Suppressor macrophage (primary cell): ENCODE measurements at regions not wholly inside any gene's neighbourhood (a gene's known extent, or its start where the extent isn't known, plus 50 kb on each side); places are given as distances from the start of the nearest gene placed in this dataset.
"Not testable (repeated sequence)": the region's sequence is repeated elsewhere in the genome, so short reads cannot be mapped to it uniquely, and the experiment has no call there.

Experiments used
- DNase-seq, 4 experiments: peaks; one replicate each; pipeline ENCODE4 v3.0.0-alpha.2; 2020 to 2022

DNA sequence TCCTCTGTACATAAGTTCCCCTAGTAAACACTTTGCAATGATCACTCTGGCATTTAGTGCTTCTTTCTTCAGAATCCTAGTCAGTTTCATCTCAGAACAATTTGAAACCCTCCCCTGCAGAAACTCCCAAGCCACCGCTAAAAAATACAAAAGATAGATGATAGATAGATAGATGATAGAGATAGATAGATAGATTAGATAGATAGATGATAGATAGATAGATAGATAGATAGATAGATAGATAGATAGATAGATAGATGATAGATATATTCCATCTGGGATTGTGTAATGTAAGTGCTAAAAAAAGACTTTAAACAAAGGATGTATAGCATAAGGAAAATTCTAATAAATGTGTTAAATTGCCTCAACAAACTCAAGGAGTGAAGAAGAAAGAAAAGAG is 212.6 kb upstream of the POGK start:
- no peak for DNase-seq

DNA sequence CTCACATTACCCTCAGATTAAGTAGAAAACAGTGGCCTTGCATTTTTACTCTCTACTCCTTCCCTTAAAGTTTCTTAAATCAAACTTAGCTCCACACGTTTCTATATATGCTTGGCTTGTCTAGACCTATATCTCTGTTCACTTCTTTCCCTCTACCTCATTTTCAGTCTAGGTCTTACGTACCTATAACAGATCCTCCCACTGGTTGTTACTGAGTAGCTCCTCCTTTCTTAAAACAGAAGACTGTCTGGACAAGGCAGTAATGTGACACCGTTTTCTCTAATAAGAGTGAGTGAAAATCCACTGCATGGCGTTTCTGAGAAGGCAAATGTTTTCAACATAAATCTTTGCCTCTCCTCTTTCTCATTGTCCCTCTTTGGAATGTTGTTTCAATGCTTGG is 211.7 kb upstream of the POGK start:
- DNase-seq = no peak

DNA sequence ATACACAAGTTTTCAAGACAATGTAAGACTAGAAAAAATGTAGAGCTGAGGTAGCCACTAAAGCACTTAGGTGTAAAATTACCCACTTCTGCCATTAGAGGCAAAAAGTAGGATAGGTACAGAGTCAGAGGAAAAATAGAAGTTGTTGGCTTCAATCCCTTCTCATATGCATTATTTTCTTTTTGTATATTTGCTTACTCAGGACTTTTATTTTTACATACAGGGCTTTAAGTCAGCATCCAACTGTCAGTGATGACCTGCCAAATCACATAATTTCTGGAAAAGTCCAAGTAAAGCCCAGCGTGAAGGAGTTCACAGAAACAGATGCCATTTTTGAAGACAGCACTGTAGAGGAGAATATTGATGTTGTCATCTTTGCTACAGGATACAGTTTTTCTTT is 211.0 kb upstream of the POGK start:
- no peak for DNase-seq

DNA sequence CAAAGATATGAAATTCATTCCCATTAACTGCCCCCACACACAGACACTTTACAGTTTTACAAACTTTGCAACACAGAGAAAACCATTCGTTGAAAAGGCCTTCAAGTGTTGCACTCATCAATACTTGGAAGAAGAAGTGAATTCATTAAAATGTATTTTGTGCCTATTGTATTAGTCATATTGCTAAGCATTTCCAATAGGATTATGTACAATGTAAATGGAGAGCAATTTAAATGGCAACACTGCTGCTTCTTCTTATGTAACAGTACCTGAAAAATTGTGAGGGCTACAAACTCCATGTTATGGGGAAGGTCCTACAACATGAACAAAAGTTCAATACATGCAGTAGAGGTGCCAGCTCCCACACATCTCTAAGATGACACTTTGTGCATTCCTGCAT is 209.3 kb upstream of the POGK start:
- DNase-seq = no peak

DNA sequence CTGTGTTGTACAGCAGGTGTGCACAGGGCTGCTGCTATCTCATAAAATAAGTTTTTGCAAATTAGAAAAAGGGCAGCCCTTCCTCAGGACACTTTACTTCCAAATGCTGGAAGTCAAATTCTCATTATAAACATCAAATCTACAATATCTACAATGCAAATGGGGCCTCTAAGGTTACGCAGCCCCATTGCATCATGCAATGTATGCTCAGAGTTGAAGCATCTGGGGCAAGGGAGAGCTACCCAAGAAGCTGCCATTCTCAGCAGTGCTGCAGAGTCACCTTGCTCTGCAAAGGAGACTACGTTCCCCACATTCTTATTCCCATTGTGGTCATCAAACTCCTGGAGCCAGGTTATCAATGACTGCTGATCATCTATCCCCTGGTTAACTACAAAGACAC is 208.9 kb upstream of the POGK start:
- no peak for DNase-seq

DNA sequence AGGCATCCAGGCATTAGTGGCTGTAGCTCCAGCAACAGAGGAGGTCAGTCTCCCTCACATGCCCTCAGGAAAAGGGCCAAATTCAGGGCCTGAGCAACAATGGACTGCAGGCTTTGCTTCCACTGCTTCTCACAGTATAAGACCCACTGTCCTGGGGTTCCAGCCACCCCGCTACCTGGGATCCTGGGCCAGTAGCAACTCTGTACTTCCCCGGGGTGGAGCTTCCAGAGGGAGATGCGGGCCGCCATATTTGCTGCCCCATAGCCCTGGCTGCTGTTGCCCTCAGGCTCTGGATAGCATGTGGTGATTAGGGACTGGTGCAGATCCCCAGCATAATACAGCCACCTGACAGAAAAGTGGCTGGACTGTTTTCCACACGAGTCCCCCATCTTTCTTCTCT is 201.1 kb upstream of the POGK start:
- DNase-seq = no peak

DNA sequence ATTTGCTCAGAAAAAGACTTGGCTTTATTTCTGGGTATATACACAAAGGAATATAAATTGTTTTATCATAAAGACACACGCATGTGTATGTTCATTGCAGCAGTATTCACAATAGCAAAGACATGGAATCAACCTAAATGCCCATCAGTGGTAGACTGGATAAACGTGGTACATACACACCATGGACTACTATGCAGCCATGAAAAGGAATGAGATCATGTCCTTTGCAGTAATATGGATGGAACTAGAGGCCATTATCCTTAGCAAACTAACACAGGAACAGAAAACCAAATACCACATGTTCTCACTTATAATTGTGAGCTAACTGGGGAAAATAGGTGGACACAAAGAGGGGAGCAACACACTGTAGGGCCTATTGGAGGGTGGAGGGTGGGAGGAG is 182.0 kb upstream of the POGK start:
- not testable (repeated sequence) for DNase-seq

DNA sequence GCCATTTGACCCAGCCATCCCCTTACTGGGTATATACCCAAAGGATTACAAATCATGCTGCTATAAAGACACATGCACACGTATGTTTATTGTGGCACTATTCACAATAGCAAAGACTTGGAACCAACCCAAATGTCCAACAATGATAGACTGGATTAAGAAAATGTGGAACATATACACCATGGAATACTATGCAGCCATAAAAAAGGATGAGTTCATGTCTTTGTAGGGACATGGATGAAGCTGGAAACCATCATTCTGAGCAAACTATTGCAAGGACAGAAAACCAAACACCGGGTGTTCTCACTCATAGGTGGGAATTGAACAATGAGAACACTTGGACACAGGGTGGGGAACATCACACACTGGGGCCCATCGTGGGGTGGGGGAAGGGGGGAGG is 172.5 kb upstream of the POGK start:
- DNase-seq = not testable (repeated sequence)

DNA sequence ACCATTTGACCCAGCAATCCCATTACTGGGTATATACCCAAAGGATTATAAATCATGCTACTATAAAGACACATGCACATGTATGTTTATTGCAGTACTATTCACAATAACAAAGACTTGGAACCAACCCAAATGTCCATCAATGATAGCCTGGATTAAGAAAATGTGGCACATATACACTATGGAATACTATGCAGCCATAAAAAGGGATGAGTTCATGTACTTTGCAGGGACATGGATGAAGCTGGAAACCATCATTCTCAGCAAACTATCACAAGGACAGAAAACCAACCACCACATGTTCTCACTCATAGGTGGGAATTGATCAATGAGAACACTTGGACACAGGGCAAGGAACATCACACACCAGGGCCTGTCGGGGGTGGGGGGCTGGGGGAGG is 171.7 kb upstream of the POGK start:
- not testable (repeated sequence) for DNase-seq

DNA sequence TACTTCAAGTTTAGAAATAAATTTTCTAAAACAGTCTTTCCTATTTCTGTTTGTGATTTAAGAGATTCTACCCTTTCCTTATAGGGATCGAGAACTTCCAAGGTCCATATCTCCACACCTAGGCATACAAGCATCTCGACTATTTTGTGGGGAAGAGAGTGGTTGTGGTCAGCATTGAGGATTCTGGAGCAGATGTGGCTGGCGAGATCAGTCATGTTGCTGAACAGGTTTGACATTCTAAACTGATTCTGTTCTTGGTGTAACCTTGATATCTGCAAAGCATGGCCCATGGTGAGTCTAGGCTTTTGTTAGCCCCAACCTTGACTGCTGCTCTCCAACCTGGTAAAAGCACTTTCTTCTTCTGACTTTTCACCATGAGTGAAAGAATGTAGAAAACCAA is 167.6 kb upstream of the POGK start:
- no peak for DNase-seq

DNA sequence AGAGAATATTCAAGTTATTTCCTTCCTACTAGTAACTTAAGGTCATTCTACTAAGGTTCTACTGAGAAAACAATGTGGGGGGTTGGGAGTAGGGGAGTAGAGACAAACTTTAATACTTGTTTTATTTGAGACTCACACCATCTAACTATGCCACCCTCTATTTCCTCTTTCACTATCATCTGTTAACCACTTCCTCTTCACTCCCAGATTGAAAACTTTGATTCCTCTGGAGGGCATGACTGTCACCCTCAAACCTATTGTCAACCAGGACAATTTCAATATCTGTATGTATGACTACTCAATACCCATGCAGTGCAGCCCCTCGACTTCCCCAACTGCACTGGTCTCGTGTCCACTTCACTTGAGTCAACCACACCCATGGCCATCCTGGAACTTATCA is 165.6 kb upstream of the POGK start:
- DNase-seq = peak in 1 of 4 experiments; percentile 3

DNA sequence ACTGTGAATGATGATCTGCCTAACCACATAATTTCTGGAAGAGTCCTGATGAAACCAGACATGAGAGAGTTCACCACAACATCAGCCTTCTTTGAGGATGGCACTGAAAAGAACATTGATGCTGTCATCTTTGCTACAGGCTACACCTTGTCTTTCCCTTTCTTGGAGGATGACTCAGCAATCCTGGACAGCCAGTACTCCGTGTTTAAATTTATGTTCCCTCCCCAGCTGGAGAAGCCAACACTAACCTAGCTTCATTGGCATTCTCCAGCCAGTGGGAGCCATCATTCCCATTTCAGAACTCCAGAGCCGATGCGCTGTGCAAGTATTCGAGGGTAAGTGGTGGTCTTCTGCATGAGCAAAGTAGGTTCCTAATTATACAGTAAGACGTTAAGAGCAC is 164.1 kb upstream of the POGK start:
- no peak for DNase-seq

DNA sequence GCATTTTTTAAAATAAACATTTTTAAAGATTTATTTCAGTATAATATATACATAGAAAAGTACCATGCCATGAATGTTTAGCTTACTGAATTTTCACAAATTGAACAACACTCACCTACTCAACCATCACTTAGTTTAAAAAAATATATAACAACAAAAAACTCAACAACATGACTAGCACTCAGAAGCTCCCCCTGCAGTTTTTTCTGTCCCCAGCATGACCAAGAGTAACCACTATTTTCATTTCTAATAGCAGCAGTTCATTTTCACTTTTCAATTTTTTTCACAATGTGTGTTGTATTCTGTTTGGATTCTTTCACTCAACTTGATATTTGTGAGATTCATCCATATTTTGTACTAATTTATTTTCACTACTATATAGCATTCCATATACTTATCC is 162.3 kb upstream of the POGK start:
- no peak for DNase-seq

DNA sequence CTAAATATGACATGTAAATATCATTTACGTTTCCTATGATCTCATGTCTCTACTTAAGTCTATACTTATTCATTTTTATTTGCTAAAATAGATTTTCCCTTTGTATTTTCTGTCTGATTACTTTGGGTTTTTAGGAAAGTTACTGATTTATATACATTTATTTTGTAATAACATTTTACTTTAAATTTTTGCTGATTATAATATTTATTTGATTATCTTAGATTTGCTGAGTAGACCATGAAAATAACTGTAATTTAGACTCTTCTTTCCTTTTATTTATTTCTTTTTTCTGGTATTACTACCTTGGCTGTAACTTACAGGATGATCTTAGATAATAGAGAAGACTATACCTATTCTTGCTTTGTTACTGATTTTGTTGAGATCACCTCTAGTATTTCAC is 159.9 kb upstream of the POGK start:
- DNase-seq = no peak

DNA sequence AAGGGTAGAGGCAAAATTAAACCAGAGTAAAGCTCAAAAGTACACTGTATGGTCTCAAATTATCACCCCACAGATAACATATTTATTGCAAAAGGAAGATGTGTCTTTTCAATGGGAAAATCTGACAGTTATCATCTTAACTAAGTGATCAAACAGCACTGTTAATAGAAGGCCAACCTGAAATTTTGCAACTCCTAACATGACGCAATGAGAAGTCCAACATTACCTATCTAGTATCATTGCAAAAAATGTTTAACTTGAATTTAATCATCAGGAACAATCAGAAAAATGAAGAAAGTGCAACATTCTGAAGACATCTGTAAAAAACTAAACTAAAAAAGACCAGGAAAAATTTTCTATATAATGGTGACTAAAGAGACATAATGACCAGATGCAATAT is 156.7 kb upstream of the POGK start:
- DNase-seq = no peak

DNA sequence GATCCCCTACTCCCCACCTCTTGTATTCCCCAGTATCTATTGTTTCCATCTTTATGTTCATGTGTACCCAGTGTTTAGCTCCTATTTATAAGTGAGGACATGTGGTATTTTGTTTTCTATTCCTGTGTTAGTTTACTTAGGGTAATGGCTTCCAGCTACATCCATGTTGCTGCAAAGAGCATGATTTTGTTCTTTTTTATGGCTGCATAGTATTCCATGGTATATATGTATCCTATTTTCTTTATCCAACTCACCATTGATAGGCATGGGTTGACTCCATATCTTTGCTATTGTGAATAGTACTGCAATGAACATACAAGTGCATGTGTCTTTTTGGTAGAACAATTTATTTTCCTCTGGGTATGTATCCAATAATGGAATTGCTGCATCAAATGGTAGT is 154.6 kb upstream of the POGK start:
- not testable (repeated sequence) for DNase-seq

DNA sequence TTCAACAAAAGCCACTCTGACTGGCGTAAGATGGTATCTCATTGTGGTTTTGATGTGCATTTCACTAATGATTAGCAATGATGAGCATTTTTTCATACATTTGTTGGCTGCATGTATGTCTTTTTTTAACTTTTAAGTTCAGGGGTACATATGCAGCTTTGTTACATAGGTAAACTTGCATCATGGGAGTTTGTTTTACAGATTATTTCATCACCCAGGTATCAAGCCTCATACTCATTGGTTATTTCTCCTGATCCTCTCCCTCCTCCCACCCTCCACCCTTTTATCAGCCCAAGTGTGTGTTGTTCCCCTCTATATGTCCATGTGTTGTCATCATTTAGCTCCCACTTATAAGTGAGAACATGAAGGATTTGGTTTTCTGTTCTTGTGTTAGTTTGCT is 154.1 kb upstream of the POGK start:
- DNase-seq = no peak

DNA sequence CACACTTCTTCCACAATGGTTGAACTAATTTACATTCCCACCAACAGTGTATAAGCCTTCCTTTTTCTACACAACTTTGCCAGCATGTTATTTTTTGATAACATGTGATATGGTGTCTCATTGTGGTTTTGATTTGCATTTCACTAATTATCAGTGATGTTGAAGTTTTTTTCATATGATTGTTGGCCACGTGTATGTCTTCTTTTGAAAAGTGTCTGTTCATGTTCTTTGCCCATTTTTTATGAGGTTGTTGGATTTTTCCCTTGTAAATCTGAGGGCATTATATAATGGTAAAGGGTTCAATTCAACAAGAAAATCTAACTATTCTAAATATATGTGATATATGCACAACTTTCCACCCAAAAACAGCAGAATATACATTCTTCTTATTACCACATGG is 153.4 kb upstream of the POGK start:
- DNase-seq = not testable (repeated sequence)

DNA sequence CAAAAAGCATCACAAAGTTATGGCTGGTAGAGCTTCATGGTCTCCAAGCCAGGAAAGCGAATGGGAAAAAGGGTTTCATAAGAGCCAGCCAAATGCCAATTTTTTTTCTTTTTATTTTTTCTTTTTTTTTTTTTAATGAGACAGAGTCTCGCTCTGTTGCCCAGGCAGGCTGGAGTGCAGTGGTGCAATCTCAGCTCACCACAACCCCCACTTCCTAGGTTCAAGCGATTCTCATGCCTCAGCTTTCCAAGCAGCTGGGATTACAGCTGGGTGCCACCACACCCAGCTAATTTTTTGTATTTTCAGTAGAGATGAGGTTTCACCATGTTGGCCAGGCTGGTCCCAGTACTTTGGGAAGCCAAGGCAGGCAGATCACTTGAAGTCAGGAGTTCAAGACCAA is 148.7 kb upstream of the POGK start:
- DNase-seq = not testable (repeated sequence)

DNA sequence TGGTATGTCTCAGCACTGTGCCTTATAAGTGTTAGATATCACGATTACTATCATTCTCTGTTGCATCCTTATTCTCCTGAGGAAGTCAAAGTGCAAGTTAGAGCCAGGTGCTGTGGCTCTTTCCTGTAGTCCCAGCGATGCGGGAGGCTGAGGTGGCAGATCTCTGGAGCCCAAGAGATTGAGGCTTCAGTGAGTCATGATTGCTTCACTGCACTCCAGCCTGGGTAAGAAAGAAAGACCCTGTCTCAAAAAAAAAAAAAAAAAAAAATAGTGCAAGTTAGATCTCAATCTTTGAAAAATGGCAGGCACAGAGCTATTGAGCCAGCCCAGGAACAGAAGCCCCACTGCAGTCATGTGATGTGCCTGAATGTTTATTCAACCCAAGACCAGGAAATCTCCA is 147.8 kb upstream of the POGK start:
- DNase-seq = no peak

DNA sequence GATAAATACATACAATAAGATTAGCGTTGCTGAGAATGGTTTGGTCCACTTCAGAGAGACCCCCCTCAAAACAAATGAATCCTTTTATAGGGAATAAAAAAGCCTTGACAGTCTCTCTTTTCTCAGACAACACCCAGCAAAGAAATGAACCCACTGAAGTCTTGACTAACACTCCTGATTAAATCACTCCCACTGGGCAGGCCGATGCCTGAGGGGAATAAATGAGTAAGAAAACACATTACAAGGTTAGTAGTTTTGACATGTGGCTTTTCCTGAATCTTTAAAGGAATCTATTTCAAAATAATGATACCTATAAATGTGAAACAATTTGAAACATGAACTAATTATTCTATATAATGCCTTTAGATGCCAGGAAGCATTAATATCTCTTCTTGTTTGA is 146.9 kb upstream of the POGK start:
- DNase-seq = no peak

DNA sequence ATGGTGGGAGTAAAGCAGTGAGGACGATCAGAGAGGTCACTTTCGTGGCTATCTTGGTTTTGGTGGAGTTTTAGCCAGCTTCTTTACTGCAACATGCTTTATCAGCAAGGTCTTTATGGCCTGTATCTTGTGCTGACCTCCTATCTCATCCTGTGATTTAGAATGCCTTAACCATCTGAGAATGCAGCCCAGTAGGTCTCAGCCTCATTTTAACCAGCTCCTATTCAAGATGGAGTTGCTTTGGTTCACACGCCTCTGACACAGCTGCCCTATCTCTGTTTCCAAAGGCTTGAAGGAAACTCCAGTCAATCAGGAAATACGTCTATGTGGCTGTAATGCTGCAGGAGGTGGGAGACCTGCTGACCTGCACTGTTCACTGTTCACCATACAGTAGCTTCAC is 146.1 kb upstream of the POGK start:
- DNase-seq = no peak

DNA sequence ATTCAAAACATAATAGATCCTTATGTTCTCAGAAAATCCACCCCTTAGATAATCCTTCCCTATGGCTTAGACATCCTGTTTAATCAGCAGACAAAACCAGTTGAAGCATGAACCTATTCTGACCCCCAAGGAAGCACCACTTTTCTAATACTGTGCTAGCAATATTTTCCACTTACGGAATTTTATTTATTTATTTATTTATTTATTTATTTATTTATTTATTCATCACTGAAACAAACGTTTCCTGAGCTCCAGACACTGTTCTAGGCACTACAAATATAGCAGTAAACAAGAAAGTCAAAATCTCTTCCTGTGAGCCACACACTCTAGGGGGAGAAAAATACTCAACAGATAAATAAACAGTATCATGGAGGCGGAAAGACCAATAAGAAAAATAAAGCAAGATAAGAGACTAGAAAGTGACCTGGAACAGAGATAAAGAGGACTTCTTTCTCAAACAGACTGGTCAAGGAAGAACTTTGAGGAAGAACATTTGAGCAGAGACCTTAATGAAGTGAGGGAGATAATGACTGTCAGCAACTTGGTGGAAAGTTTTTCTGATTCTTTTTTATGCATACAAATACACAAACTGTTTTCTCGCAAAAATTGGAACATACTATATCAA is 145.5 kb upstream of the POGK start:
- no peak for DNase-seq

DNA sequence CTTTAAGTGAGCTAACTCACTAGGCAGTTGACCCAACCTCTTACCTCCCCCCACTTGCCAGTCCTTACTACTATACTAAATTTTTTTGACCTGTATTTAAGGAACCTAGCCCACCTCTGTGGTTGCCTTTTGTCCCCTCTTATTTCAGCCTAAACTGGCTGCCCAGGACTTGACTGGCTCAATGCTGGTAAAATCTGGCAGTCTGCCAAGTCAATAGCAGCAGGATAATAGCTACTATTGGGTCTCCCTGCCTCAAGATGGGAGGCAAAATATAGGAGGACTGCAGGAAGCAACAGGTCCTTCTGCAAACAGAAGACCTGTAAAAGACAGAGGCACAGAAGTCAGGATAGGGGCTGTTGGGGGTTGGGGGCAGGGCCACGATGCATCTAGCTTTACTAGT is 144.2 kb upstream of the POGK start:
- no peak for DNase-seq

DNA sequence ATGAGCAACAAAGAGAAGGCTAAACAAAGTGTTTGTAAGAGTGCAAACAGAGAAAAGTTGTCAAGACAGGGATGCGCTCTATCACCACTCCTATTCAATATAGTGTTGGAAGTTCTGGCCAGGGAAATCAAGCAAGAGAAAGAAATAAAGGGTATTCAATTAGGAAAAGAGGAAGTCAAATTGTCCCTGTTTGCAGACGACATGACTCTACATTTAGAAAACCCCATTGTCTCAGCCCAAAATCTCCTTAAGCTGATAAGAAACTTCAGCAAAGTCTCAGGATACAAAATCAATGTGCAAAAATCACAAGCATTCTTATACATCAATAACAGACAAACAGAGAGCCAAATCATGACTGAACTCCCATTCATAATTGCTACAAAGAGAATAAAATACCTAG is 143.4 kb upstream of the POGK start:
- not testable (repeated sequence) for DNase-seq

DNA sequence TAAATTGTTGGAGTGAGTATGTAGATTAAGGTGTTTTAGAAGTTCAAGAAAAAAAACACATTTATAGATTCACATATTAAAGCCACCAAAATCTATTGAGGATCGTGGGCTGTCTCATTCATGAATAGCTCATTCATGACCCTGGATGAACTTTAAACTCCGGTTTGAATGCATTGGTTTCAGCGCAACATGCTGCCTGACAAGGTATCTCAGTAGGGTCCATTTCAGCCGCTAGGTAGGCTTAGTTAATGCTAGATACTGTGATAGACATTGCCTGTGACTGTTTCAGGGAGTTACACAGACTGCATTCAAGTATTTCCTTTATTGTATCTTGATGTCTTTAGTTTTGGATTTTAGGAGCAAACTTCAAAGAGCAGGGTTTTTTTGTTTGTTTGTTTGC is 140.5 kb upstream of the POGK start:
- no peak for DNase-seq
